Type B pancreatic cell (in vitro differentiated cells): ENCODE measurements at regions not wholly inside any gene's neighbourhood (a gene's known extent, or its start where the extent isn't known, plus 50 kb on each side); places are given as distances from the start of the nearest gene placed in this dataset.

Experiments used
- DNase-seq: peaks from one replicate; pipeline ENCODE4 v3.0.0; 2021; ENCODE audit warnings: mixed read lengths; ENCODE audit not compliant: unreplicated experiment; ENCODE audit errors: extremely low spot score
- H3K27ac Mint-ChIP-seq: 2 replicates; pipeline ENCODE4 v1.8.0; 2021; ENCODE audit warnings: mild to moderate bottlenecking, mixed read lengths
- H3K27me3 Mint-ChIP-seq: 2 replicates; pipeline ENCODE4 v1.8.0; 2021; ENCODE audit warnings: mixed read lengths
- H3K36me3 Mint-ChIP-seq: 2 replicates; pipeline ENCODE4 v1.8.0; 2021; ENCODE audit warnings: mixed read lengths
- H3K4me1 Mint-ChIP-seq: one replicate; pipeline ENCODE4 v1.8.0; 2021; ENCODE audit warnings: mixed read lengths; ENCODE audit not compliant: unreplicated experiment
- H3K4me3 Mint-ChIP-seq: 2 replicates; pipeline ENCODE4 v1.8.0; 2021; ENCODE audit warnings: mild to moderate bottlenecking, mixed read lengths
- H3K9me3 Mint-ChIP-seq: 2 replicates; pipeline ENCODE4 v1.8.0; 2021; ENCODE audit warnings: mixed read lengths
- CTCF ChIP-seq: fragments of 200-600 bp; sonication (generic); conservative IDR thresholded peaks from 2 replicates; pipeline ENCODE4 v1.5.0; 2021; ENCODE audit warnings: antibody characterized with exemption, mild to moderate bottlenecking

GRCh38 chr1:18045203-18045602, 62.4 kb upstream of the IGSF21 start:
- H3K9me3 Mint-ChIP-seq = peaks cover 5% of the 10 kb centered on the region
- DNase-seq = no peak
- no peaks in the 10 kb centered on the region for H3K4me1 Mint-ChIP-seq
- H3K4me3 Mint-ChIP-seq = no peak overlapping the region
- TF ChIP-seq CTCF = no peak
- H3K36me3 Mint-ChIP-seq = peaks cover 5% of the 10 kb centered on the region
- peaks cover 38% of the 10 kb centered on the region for H3K27me3 Mint-ChIP-seq
- no peak overlapping the region for H3K27ac Mint-ChIP-seq

GRCh38 chr1:18045621-18046020, 62.0 kb upstream of the IGSF21 start:
- no peak for DNase-seq
- H3K4me3 Mint-ChIP-seq = no peak overlapping the region
- H3K27ac Mint-ChIP-seq = no peak overlapping the region
- no peak for TF ChIP-seq CTCF
- H3K4me1 Mint-ChIP-seq = no peaks in the 10 kb centered on the region
- peaks cover 38% of the 10 kb centered on the region for H3K27me3 Mint-ChIP-seq
- peaks cover 5% of the 10 kb centered on the region for H3K9me3 Mint-ChIP-seq
- H3K36me3 Mint-ChIP-seq = peaks cover 5% of the 10 kb centered on the region

- Mint-ChIP-seq H3K4me3 (no peak overlapping the region), H3K27me3 (peaks cover 49% of the 10 kb centered on the region), H3K9me3 (peaks cover 5% of the 10 kb centered on the region), H3K27ac (no peak overlapping the region), H3K4me1 (no peaks in the 10 kb centered on the region), H3K36me3 (peaks cover 5% of the 10 kb centered on the region)
- DNase-seq = no peak
- no peak for TF ChIP-seq CTCF
These were observed 60.5 kb upstream of the IGSF21 start for GRCh38 chr1:18047122-18047521.

- Mint-ChIP-seq H3K4me3 (no peak overlapping the region), H3K27me3 (peaks cover 59% of the 10 kb centered on the region)
- no peak for TF ChIP-seq CTCF
These were observed 58.4 kb upstream of the IGSF21 start for GRCh38 chr1:18049228-18049627.

GRCh38 chr1:18052671-18053070, 54.9 kb upstream of the IGSF21 start:
- no peaks in the 10 kb centered on the region for H3K4me1 Mint-ChIP-seq

More at GRCh38 chr1:18049228-18049627, 58.4 kb upstream of the IGSF21 start:
- no peaks in the 10 kb centered on the region for H3K4me1 Mint-ChIP-seq
- H3K9me3 Mint-ChIP-seq = peaks cover 5% of the 10 kb centered on the region
- DNase-seq = no peak
- peaks cover 5% of the 10 kb centered on the region for H3K36me3 Mint-ChIP-seq
- H3K27ac Mint-ChIP-seq = no peak overlapping the region

More at GRCh38 chr1:18052671-18053070, 54.9 kb upstream of the IGSF21 start:
- H3K36me3 Mint-ChIP-seq = peaks cover 5% of the 10 kb centered on the region
- H3K9me3 Mint-ChIP-seq = peaks cover 5% of the 10 kb centered on the region
- no peak for TF ChIP-seq CTCF
- DNase-seq = no peak
- no peak overlapping the region for H3K4me3 Mint-ChIP-seq
- peaks cover 71% of the 10 kb centered on the region for H3K27me3 Mint-ChIP-seq
- no peak overlapping the region for H3K27ac Mint-ChIP-seq
